Activated CD8-positive, alpha-beta memory T cell treated with anti-CD3 and anti-CD28 coated beads, Interleukin-2, amount 50 U/mL, for 48 hours (primary cell): ENCODE measurements at regions not wholly inside any gene's neighbourhood (a gene's known extent, or its start where the extent isn't known, plus 50 kb on each side); places are given as distances from the start of the nearest gene placed in this dataset.
"Not testable (repeated sequence)": the region's sequence is repeated elsewhere in the genome, so short reads cannot be mapped to it uniquely, and the experiment has no call there.

Source experiments
- DNase-seq: peaks from one replicate; pipeline ENCODE4 v3.0.0-alpha.2; 2020

GRCh38 chr7:46261638-46262037 is 340.6 kb upstream of the IGFBP3 start:
- not testable (repeated sequence) for DNase-seq

- DNase-seq = no peak
Observed at GRCh38 chr7:46259947-46260346, 338.9 kb upstream of the IGFBP3 start.

- no peak for DNase-seq
Observed at GRCh38 chr7:46257761-46258448, 336.8 kb upstream of the IGFBP3 start.

GRCh38 chr7:46256870-46257661 is 336.0 kb upstream of the IGFBP3 start:
- DNase-seq = no peak

GRCh38 chr7:46253520-46253919 is 332.4 kb upstream of the IGFBP3 start:
- no peak for DNase-seq

GRCh38 chr7:46247664-46248063 is 326.6 kb upstream of the IGFBP3 start:
- no peak for DNase-seq

GRCh38 chr7:46245586-46246111 is 324.6 kb upstream of the IGFBP3 start:
- DNase-seq = no peak

GRCh38 chr7:46244757-46245156 is 323.7 kb upstream of the IGFBP3 start:
- no peak for DNase-seq

GRCh38 chr7:46243406-46243805 is 322.3 kb upstream of the IGFBP3 start:
- no peak for DNase-seq

GRCh38 chr7:46239846-46240245 is 318.8 kb upstream of the IGFBP3 start:
- DNase-seq = no peak

GRCh38 chr7:46237466-46237865 is 316.4 kb upstream of the IGFBP3 start:
- no peak for DNase-seq

- no peak for DNase-seq
Observed at GRCh38 chr7:46233585-46234329, 312.7 kb upstream of the IGFBP3 start.

- no peak for DNase-seq
Observed at GRCh38 chr7:46230990-46231305, 309.9 kb upstream of the IGFBP3 start.

- DNase-seq = no peak
Observed at GRCh38 chr7:46230298-46230989, 309.4 kb upstream of the IGFBP3 start.

GRCh38 chr7:46229409-46229808 is 308.3 kb upstream of the IGFBP3 start:
- no peak for DNase-seq

GRCh38 chr7:46226860-46227259 is 305.8 kb upstream of the IGFBP3 start:
- no peak for DNase-seq

GRCh38 chr7:46224363-46224762 is 303.3 kb upstream of the IGFBP3 start:
- no peak for DNase-seq

GRCh38 chr7:46220066-46220630 is 299.1 kb upstream of the IGFBP3 start:
- DNase-seq = no peak

GRCh38 chr7:46218461-46219200 is 297.6 kb upstream of the IGFBP3 start:
- DNase-seq = no peak

GRCh38 chr7:46215987-46216567 is 295.0 kb upstream of the IGFBP3 start:
- no peak for DNase-seq

GRCh38 chr7:46214526-46214925 is 293.5 kb upstream of the IGFBP3 start:
- DNase-seq = no peak

GRCh38 chr7:46213154-46213537 is 292.1 kb upstream of the IGFBP3 start:
- DNase-seq = no peak
